ENCODE measurements at regions not wholly inside any gene's neighbourhood (a gene's known extent, or its start where the extent isn't known, plus 50 kb on each side); places are given as distances from the start of the nearest gene placed in this dataset.

DNA sequence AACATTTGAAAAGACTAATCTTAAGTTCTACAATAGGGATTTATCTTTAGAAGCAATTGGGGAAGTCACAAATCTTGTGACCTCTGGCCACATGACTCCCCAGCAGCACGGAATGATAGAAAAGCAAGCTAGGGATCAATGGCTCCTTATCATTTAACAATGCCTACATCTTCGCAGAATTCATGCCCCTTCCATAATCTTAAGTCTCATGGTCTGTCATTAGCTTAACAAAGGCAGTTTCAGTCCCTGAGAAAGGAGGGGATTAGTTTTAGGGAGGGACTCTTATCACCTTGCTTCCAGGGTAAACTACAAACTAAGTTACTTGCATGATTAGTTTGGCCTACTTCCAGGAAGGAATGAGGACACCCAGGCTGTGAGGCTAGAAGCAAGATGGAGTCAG is 486.0 kb downstream of the RMST start:
- no peaks in the 10 kb centered on the region for H3K4me1 Mint-ChIP-seq (ENCODE audit: low read depth)
- H3K27me3 Mint-ChIP-seq (ENCODE audit: low read depth) = no peaks in the 10 kb centered on the region
- H3K4me3 Mint-ChIP-seq = no peak overlapping the region
- DNase-seq = no peak
- peaks cover 5% of the 10 kb centered on the region for H3K9me3 Mint-ChIP-seq
- H3K36me3 Mint-ChIP-seq (ENCODE audit: low read depth) = no peaks in the 10 kb centered on the region
- intact Hi-C loops (cut with micrococcal nuclease) = no loop called here
- H3K27ac Mint-ChIP-seq = no peak overlapping the region
- CTCF ChIA-PET = no interaction called here

DNA sequence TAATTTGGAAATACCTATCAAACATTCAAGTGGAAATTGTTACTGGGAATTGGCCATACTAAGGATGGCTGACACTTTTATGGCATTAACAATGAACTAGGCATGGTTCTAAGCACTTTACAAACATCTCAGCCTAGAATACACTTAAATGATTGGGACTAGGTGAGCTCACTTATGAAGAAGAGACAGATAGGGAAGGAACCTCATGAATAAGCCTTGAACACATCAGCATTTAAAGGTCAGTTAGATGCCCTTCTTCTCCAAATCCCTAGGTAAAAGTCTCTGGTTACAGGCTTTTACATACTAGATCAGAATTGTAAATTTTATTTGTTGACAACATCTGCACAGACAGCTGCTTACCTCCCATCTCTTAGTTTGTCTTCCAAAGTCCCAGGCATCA is 488.6 kb downstream of the RMST start:
- CTCF ChIA-PET = no interaction called here
- intact Hi-C loops (cut with micrococcal nuclease) = no loop called here
- no peak overlapping the region for H3K4me3 Mint-ChIP-seq
- peaks cover 5% of the 10 kb centered on the region for H3K9me3 Mint-ChIP-seq
- H3K36me3 Mint-ChIP-seq (ENCODE audit: low read depth) = no peaks in the 10 kb centered on the region
- no peaks in the 10 kb centered on the region for H3K4me1 Mint-ChIP-seq (ENCODE audit: low read depth)
- DNase-seq = no peak
- no peak overlapping the region for H3K27ac Mint-ChIP-seq
- H3K27me3 Mint-ChIP-seq (ENCODE audit: low read depth) = no peaks in the 10 kb centered on the region

DNA sequence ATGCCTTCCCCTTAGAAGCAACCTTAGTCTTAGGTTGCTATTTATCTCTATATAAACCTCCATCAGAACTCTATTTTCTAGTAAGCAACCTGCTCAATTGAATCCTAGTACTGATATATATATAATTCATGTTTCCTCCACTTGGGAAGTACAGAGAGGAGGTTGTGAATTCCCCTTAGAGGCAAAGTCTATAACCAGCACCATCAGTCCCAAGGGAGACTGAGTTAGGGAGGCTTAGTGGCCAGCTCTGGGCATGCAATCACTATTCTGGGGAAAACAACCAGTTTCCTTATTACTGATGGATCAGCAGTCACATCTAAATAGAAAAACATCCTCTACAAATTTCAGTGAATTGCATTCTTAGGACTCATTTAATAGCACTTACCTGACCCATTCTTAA is 489.1 kb downstream of the RMST start:
- intact Hi-C loops (cut with micrococcal nuclease) = no loop called here
- no peaks in the 10 kb centered on the region for H3K27me3 Mint-ChIP-seq (ENCODE audit: low read depth)
- no peak overlapping the region for H3K4me3 Mint-ChIP-seq
- no peak for DNase-seq
- H3K9me3 Mint-ChIP-seq = peaks cover 9% of the 10 kb centered on the region
- CTCF ChIA-PET = no interaction called here
- no peaks in the 10 kb centered on the region for H3K36me3 Mint-ChIP-seq (ENCODE audit: low read depth)
- no peaks in the 10 kb centered on the region for H3K4me1 Mint-ChIP-seq (ENCODE audit: low read depth)
- H3K27ac Mint-ChIP-seq = no peak overlapping the region

DNA sequence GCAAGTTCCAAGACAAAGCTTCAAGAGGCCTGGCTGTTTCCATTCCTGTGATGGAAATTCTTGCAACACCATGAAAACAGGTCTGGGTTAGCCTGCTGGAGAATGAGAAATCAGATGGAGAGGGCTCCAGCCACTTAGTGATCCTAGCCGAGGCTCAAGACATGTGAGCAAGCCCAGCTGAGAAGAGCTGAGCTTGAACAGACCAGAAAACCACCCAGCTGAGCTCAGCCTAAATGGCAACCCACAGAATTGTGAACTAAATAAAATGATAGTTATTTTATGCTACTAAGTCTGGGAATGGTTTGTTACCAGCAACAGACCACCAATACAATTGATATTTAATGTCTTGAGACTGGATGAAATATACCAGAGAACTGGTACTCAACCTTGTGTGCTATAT is 494.5 kb downstream of the RMST start:
- Mint-ChIP-seq H3K27me3 (ENCODE audit: low read depth) (no peaks in the 10 kb centered on the region), H3K9me3 (peaks cover 4% of the 10 kb centered on the region), H3K4me1 (ENCODE audit: low read depth) (no peaks in the 10 kb centered on the region), H3K36me3 (ENCODE audit: low read depth) (no peaks in the 10 kb centered on the region), H3K4me3 (no peak overlapping the region), H3K27ac (no peak overlapping the region)
- intact Hi-C loops (cut with micrococcal nuclease) = no loop called here
- DNase-seq = no peak
- CTCF ChIA-PET = interaction anchor here (0.9 to 1.3 kb wide), 2 partner anchors 10 to 22 kb away, joined by 3 read pairs; no protein-coding TSS in a partner anchor

DNA sequence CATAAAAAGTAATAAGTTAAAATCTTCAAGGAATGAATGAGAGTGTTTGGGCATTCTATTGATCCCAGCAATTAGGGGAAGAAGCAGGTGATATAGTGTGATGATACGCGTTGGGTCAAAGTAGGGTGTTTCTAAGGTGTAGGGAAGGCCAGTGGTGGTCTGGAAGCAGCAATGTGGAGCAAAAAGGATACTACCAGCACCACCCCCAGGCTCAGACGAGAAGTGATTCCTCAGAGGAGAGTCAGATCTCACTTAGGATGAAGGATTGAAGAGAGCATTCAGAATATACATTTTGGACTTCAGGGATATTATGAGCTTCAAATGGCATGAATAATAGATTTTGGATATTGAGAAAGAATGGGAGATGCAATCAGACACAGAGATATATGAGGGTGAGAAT is 497.6 kb downstream of the RMST start:
- Mint-ChIP-seq H3K27ac (no peak overlapping the region), H3K36me3 (ENCODE audit: low read depth) (no peaks in the 10 kb centered on the region), H3K4me1 (ENCODE audit: low read depth) (no peaks in the 10 kb centered on the region), H3K4me3 (no peak overlapping the region), H3K9me3 (peaks cover 4% of the 10 kb centered on the region), H3K27me3 (ENCODE audit: low read depth) (no peaks in the 10 kb centered on the region)
- intact Hi-C loops (cut with micrococcal nuclease) = loop anchor here (5.0 kb wide), 3 partner anchors 437 to 1383 kb away; no protein-coding TSS in a partner anchor
- CTCF ChIA-PET = interaction anchor here (0.6 to 2.2 kb wide), 8 partner anchors 11 to 457 kb away, joined by 3 to 6 read pairs (median 4); no protein-coding TSS in a partner anchor
- no peak for DNase-seq

DNA sequence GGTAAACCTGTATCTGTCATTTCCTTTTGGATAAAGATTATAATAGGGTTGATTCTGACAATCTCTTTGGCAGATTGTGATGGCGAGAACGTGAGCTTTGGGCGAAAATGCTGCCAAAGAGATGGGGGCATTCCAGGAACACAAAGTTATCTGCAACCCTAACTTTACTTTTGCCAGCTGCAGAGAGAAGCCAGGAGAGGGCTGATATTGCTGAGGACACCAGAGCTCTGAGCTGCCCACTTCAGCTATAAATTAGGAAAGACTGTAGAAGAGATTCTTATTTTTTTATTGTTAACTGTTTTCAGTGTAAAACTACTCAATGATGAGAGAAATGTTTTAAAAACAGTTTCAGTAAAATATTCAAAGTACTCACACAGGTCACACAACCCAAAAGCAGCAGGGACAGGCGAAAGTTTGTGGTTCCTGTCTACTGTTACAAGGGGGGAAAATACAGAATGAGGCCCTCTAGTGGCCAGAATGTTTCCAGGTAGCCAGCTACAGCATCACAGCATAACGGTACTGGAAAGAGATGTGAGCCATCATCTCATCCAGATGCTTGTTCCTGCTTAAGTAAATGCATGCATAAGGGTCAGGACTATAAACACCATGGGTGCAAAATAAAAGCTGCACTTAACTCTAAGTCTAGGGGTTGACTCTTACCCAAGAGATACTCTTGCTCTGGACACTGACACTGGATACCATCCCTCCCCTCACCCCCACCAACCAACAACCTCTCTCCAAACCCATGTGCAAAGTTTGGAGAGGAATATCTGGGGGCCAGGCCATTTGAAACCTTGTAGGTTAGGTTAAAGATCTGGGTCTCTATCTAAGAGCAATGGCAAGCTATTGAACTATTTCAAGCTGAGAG is 498.4 kb downstream of the RMST start:
- DNase-seq = peak; percentile 41

DNA sequence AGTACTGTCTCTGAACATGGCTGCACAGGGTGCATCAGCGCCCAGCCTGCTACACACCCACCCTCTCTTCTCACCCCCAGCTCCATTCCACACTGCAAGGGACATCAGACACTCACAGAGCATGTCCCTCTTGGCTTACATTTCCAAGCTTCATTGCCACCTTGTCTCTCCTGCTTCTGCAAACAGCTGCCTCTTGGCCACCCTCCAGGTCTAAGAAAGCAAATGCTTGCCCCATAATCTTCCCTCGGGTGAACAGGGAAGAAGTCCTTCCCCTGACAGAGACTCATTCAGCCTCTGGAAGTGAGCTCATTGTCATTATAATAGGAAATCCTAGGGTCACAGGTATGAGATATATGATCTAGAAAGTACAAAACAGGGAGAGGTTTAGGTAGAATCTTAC is 505.2 kb downstream of the RMST start:
- no peaks in the 10 kb centered on the region for H3K9me3 Mint-ChIP-seq
- intact Hi-C loops (cut with micrococcal nuclease) = no loop called here
- no peaks in the 10 kb centered on the region for H3K36me3 Mint-ChIP-seq (ENCODE audit: low read depth)
- no peak for DNase-seq
- H3K27ac Mint-ChIP-seq = no peak overlapping the region
- H3K4me1 Mint-ChIP-seq (ENCODE audit: low read depth) = no peaks in the 10 kb centered on the region
- H3K27me3 Mint-ChIP-seq (ENCODE audit: low read depth) = no peaks in the 10 kb centered on the region
- CTCF ChIA-PET = interaction anchor here (0.6 kb wide), 1 partner anchor 1384 kb away, joined by 3 read pairs; no protein-coding TSS in a partner anchor
- no peak overlapping the region for H3K4me3 Mint-ChIP-seq

More for the DNA sequence above, 498.4 kb downstream of the RMST start:
- Mint-ChIP-seq H3K4me3 (no peak overlapping the region), H3K27ac (no peak overlapping the region), H3K36me3 (ENCODE audit: low read depth) (no peaks in the 10 kb centered on the region), H3K4me1 (ENCODE audit: low read depth) (no peaks in the 10 kb centered on the region), H3K27me3 (ENCODE audit: low read depth) (no peaks in the 10 kb centered on the region), H3K9me3 (peaks cover 4% of the 10 kb centered on the region)
- intact Hi-C loops (cut with micrococcal nuclease) = loop anchor here (5.0 kb wide), 3 partner anchors 436 to 1384 kb away; no protein-coding TSS in a partner anchor
- CTCF ChIA-PET = interaction anchor here (0.5 to 2.2 kb wide), 12 partner anchors 8 to 885 kb away, joined by 3 to 6 read pairs (median 4); no protein-coding TSS in a partner anchor

DNA sequence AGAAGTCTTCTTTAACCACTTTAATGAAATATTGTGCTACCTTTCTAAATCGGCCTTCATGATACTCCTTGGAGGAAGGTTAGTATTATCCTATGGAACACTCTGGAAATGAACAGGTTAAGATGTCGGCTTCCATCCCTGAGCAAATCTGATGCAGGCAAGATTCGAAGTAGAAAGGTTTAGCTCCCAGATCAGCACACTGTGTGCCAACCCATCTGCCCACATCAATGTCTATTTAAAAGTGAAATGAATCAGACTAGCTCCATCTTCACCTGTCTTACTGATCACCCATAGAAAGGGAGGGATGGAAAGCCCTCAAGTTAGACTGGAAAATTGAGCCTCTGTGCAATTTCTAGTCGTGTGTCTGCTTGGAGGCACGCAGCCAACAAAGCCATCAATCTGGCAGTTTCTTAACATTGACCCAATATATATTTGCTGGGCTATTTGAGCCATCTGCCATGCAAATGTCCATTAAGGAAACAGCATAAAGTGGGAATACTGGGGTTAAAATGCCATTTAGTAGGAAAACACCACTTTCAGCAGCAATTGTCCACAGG is 506.1 kb downstream of the RMST start:
- Mint-ChIP-seq H3K4me3 (no peak overlapping the region), H3K9me3 (no peaks in the 10 kb centered on the region), H3K27me3 (ENCODE audit: low read depth) (no peaks in the 10 kb centered on the region), H3K4me1 (ENCODE audit: low read depth) (no peaks in the 10 kb centered on the region), H3K27ac (no peak overlapping the region), H3K36me3 (ENCODE audit: low read depth) (no peaks in the 10 kb centered on the region)
- intact Hi-C loops (cut with micrococcal nuclease) = no loop called here
- no peak for DNase-seq
- CTCF ChIA-PET = interaction anchor here (0.6 to 1.0 kb wide), 2 partner anchors 8 to 87 kb away, joined by 3 to 6 read pairs; no protein-coding TSS in a partner anchor

DNA sequence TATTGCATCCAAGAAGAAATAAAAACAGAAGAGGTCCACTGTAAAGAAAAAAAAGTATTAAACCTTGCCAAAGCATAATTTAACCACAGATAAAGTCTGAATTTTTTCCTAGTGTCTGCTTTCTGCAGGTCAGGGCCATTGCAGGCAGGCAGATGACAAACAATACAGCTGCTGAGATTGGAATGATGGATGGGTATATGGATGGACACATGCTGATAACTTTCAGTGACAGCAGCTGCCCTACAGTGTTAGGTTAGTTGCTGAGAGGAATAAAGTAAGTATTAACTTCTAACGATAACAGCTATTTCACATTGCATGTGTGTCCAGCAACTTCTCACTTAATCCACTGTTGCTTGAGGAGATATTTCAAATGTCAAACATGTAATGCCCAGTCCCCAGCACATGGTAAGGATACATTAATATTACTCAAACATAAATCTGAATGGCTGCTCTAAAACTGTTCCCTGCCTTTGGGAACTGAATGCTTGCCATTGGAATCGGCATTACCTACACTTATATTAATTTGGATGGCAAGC is 515.3 kb downstream of the RMST start:
- Mint-ChIP-seq H3K27me3 (ENCODE audit: low read depth) (no peaks in the 10 kb centered on the region), H3K4me3 (no peak overlapping the region), H3K4me1 (ENCODE audit: low read depth) (no peaks in the 10 kb centered on the region), H3K9me3 (no peaks in the 10 kb centered on the region), H3K27ac (no peak overlapping the region), H3K36me3 (ENCODE audit: low read depth) (no peaks in the 10 kb centered on the region)
- intact Hi-C loops (cut with micrococcal nuclease) = no loop called here
- no peak for DNase-seq
- CTCF ChIA-PET = no interaction called here

DNA sequence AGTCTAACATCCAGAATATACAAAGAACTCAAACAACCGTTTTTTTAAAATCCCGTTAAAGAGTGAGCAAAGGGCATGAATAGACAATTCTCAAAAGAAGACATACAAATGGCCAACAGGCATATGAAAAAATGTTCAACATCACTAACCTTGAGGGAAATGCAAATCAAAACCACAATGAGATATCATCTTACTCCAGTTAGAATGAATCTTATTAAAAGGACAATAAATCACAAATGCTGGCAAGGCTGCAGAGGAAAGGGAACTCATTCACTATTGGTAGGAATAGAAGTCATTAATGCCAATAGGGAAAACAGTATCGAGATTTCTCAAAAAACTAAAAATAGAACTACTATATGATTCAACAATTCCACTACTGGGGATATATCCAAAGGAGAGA is 520.1 kb downstream of the RMST start:
- CTCF ChIA-PET = no interaction called here
- intact Hi-C loops (cut with micrococcal nuclease) = no loop called here
- H3K4me1 Mint-ChIP-seq (ENCODE audit: low read depth) = no peaks in the 10 kb centered on the region

DNA sequence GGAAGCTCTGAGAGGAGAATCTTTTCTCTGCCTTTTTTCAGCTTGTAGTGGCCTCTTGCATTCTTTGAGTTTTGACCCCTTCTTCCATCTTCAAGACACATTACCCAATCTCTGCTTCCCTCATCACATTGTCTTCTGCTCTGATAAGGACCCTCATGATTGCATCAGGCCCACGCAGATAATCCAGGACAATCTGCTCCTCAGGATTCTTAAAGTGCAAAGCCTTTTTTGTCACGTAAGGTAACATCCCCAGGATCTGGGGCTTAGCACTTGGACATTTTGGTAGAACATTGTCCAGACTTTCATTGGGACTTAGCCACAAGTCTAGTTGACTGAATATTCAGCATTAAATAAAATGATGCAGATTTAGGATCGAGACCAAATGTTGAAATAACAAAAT is 521.2 kb downstream of the RMST start:
- no peak for DNase-seq
- H3K36me3 Mint-ChIP-seq (ENCODE audit: low read depth) = no peaks in the 10 kb centered on the region
- no peak overlapping the region for H3K27ac Mint-ChIP-seq
- H3K27me3 Mint-ChIP-seq (ENCODE audit: low read depth) = no peaks in the 10 kb centered on the region
- no peaks in the 10 kb centered on the region for H3K9me3 Mint-ChIP-seq
- CTCF ChIA-PET = no interaction called here
- intact Hi-C loops (cut with micrococcal nuclease) = no loop called here
- H3K4me1 Mint-ChIP-seq (ENCODE audit: low read depth) = no peaks in the 10 kb centered on the region
- no peak overlapping the region for H3K4me3 Mint-ChIP-seq

More for the DNA sequence above, 520.1 kb downstream of the RMST start:
- Mint-ChIP-seq H3K27me3 (ENCODE audit: low read depth) (no peaks in the 10 kb centered on the region), H3K9me3 (no peaks in the 10 kb centered on the region), H3K36me3 (ENCODE audit: low read depth) (no peaks in the 10 kb centered on the region), H3K27ac (no peak overlapping the region), H3K4me3 (no peak overlapping the region)
- DNase-seq = no peak

DNA sequence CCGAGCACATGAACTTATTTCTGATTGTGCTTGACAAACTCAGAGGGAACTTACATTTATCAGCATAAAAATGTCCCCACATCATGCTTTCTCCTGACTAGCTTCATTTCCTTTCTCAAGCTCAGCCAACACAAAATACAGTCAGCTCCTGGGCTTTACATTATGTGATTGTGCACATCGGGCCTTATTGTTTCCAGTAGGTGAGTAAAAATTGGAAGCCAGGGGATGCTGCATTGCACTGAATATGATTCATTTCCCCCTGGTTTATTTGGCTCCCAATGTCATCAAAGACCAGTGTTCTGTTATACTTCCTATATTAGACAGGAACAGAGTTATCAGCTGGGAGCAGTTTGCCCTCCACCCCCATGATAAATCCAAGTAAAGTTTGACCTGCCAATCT is 521.8 kb downstream of the RMST start:
- Mint-ChIP-seq H3K27ac (no peak overlapping the region), H3K4me3 (no peak overlapping the region), H3K4me1 (ENCODE audit: low read depth) (no peaks in the 10 kb centered on the region), H3K9me3 (no peaks in the 10 kb centered on the region), H3K36me3 (ENCODE audit: low read depth) (no peaks in the 10 kb centered on the region), H3K27me3 (ENCODE audit: low read depth) (no peaks in the 10 kb centered on the region)
- DNase-seq = no peak
- CTCF ChIA-PET = no interaction called here
- intact Hi-C loops (cut with micrococcal nuclease) = no loop called here
